Gastrocnemius medialis (tissue), 4 donors: ENCODE measurements at regions not wholly inside any gene's neighbourhood (a gene's known extent, or its start where the extent isn't known, plus 50 kb on each side); places are given as distances from the start of the nearest gene placed in this dataset.

Experiments
- CTCF ChIP-seq, 5 experiments: fragments of 450-650 bp in 3 of 5; fragments of 200-600 bp in 2 of 5; sonication (generic) in 2 of 5; IDR thresholded peaks in 4 of 5; conservative IDR thresholded peaks in 1 of 5; 1 replicate in 4 of 5; 2 replicates in 1 of 5; pipeline ENCODE4 v1.5.1; 2016 to 2019; ENCODE audit warnings: antibody characterized with exemption in 5 of 5, mild to moderate bottlenecking in 3 of 5, moderate library complexity in 3 of 5
- POLR2A ChIP-seq, 2 donors: fragments of 450-650 bp; IDR thresholded peaks; one replicate each; pipeline ENCODE4 v1.6.1; 2017; ENCODE audit warnings: antibody characterized with exemption in 2 of 2, mild to moderate bottlenecking in 2 of 2, moderate library complexity in 2 of 2

GRCh38 chr22:49487950-49488349, 339.7 kb downstream of the BRD1 start:
- no peak for TF ChIP-seq CTCF (IDR thresholded peaks at IDR 0.05 in 4 of 5, conservative IDR thresholded peaks at IDR 0.05 in 1 of 5)
- TF ChIP-seq POLR2A (IDR thresholded peaks at IDR 0.05): no peak
